CD4-positive, alpha-beta T cell treated with Interleukin-4 for 1 hour (primary cell): ENCODE measurements at regions not wholly inside any gene's neighbourhood (a gene's known extent, or its start where the extent isn't known, plus 50 kb on each side); places are given as distances from the start of the nearest gene placed in this dataset.

Source experiments
- DNase-seq, 2 donors: peaks; one replicate each; pipeline ENCODE4 v3.0.0-alpha.2; 2020 to 2022

DNA sequence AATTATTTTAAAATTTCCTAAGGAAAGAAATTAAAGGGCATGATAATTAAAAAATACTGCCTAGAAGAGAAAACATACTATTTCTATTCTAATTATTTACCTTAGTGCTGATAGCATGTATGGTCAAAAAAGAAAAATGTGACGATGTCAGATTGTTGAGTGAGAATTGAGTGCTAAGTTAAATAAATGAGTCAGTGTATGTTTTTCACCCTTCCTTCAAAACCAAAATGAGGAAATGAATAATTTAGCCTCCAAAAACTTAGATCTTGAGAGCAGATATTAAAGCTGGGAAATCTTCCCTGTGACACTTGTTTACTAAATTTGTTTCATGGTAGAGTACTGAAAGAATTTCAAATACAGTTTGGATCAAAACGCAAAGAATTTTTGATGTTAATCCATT, 58.6 kb upstream of the NYAP2 start:
- no peak for DNase-seq

- no peak for DNase-seq
Observed at GRCh38 chr2:225337183-225337582, 62.3 kb upstream of the NYAP2 start.

DNA sequence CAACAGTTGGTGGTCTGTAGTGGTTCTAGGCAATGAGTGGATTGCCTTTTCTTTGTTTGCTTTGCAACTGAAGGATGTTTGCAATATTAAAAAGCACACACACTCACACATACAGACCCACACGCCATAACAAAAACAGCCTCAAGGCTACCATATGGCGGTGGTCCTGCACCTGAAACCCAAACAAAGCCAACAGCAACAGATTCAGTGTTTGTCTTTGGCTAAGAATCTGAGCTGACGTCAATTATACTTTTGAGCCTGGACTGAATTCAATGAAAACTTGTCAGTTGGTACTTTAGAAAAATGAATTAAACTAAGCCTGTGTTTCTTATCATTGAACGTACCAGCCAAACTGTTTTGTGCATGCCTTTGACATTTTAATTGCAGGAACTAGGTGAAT, 65.0 kb upstream of the NYAP2 start:
- DNase-seq: no peak

GRCh38 chr2:225328192-225328591, 71.3 kb upstream of the NYAP2 start:
- no peak for DNase-seq

- no peak for DNase-seq
Observed at GRCh38 chr2:225326969-225327368, 72.5 kb upstream of the NYAP2 start.

GRCh38 chr2:225319872-225320271, 79.6 kb upstream of the NYAP2 start:
- DNase-seq: no peak

DNA sequence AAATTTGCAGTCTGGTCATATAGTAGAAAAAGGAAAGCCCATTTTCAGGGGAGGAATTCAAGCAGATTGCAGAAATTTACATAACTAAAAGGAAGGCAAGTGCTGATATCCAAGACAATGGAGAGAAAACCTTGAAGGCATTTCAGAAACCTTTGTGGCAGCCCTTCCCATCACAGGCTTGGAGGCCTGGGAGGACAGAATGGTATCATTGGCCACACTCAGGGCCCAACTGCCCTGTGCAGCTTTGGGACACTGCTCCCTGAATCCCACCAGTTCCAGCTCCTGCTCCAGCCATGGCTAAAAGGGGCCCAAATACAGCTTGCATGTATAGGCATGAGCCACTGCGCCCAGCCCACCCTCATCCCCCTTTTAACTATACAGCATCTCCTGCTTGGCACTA, 81.1 kb upstream of the NYAP2 start:
- DNase-seq: no peak

DNA sequence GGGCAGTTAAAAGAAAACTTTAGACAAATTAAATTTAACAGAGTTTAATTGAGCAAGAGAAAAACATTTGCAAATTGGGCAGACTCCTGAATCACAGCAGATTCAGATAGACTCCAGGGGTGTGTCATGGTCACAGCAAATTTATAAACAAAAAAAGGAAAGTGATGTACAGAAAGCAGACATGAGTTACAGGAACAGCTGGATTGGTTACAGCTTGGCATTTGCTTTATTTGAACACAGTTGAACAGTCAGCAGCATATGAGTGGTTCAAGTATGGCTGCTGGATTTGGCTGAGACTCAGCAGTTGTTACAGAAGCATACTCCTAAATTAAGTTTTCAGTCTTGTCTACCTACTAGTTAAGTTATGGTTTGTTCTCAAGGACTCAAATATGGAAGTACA, 82.3 kb upstream of the NYAP2 start:
- no peak for DNase-seq

DNA sequence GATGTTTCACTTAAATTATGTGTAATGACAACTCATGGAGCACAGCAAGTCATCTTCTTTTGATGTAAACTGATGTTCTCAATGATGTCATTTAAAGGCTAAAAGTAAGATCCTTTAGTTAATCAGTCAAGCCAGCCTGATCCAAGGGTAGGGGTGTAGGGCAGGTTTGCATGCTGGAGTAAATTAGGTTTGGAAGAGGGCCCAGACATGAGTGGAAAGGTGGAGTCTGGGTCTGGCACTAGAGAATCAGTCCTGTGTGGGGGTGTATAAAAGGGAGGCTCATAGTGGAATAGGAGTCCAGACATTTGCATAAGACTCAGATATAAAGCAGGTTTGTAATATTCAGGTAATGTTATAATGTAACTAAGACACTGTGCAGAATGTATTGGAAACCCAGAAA, 88.8 kb upstream of the NYAP2 start:
- DNase-seq: no peak

- DNase-seq: no peak
Observed at GRCh38 chr2:225309516-225309915, 90.0 kb upstream of the NYAP2 start.

GRCh38 chr2:225296951-225297350, 102.6 kb upstream of the NYAP2 start:
- no peak for DNase-seq

- DNase-seq: no peak
Observed at GRCh38 chr2:225295102-225295501, 104.4 kb upstream of the NYAP2 start.

DNA sequence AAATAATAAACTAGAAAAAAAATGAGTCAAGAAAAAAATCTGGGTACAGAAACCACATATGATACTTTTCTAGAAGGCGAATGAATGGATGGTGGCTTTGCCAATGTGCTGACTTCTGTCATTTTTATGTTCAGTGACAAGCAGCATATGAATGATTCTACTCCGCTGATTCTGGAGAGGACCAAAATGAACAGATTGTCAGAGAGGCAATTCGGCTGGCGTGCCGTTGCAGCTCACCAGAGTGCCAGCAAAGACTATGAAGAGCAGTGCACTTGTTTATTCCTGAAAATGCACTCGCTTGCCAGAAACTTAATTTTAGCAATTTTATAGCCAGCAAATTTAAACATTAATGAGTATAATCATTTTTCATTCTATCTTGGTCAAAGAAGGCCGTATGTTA, 105.9 kb upstream of the NYAP2 start:
- DNase-seq: no peak

DNA sequence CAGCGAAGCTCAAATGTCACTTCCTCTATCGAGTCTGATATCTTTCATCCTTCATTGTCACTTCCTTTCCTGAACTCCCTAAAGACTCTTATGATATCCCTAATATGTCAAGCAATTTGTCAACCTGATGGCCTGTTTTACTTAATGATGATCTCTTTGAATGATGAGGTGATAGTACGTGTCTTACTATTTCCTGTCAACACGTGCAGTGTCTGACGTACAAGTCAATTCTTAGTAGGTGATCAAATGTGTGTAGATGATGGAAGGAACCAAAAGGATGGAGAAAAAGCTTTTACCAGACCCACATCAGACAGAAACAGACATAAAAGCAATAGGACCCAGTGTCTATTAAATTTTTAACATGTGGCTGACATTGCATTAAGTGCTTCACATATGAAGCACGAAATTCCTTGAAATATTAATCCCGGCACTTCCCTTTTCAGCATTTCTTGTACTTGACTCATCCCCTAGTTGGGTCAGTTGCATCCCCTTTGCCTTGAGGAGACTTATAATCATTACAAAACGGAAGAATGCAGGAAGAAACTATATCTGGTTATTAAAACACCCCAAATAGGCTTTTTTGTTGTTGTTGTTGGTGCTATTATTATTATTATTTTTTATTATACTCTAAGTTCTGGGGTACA, 108.6 kb upstream of the NYAP2 start:
- DNase-seq: no peak

DNA sequence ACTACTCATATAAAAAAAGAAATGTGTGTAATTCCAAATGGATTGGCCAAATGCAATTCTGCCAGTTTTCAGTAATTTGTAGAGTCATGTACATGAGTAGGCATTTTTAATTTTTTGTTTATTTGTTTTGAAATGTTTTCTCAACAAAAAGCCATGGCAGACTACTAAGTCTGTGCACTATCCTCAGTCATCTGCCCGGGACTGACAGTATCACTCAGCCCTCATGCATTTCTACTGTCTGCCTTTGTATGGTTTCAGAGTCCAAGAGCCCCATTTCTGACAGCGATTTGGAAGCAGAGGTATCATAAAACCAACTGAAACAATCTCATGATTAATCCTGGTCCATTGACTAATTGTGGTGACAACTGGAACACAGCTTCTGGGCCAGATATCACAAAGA, 109.9 kb upstream of the NYAP2 start:
- DNase-seq: no peak

- DNase-seq: no peak
Observed at GRCh38 chr2:225288986-225289385, 110.5 kb upstream of the NYAP2 start.

- DNase-seq: peak in 1 of 2 donors; percentile 34
Observed at GRCh38 chr2:225282858-225283710, 116.4 kb upstream of the NYAP2 start.

GRCh38 chr2:225276207-225276606, 123.3 kb upstream of the NYAP2 start:
- DNase-seq: no peak

- DNase-seq: no peak
Observed at GRCh38 chr2:225275443-225275842, 124.1 kb upstream of the NYAP2 start.

DNA sequence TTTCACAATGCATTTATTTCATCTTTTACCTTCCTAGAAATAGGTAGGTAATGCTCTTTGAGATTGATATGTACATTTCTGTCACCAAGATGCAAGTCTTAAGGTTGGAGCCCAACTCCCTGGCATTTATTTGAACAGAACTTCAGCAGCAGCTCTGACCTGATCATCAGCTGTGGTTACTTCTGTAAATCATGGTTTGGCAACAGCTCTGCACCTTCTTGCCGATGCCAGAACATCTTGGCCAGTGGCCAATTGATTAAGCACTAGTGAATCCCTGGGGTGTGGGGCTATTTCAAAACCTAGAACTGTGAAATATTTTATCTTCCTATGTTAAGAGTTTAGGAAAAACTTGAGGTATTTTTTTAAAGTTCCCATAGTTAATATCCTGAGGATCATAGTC, 124.8 kb upstream of the NYAP2 start:
- DNase-seq: no peak

DNA sequence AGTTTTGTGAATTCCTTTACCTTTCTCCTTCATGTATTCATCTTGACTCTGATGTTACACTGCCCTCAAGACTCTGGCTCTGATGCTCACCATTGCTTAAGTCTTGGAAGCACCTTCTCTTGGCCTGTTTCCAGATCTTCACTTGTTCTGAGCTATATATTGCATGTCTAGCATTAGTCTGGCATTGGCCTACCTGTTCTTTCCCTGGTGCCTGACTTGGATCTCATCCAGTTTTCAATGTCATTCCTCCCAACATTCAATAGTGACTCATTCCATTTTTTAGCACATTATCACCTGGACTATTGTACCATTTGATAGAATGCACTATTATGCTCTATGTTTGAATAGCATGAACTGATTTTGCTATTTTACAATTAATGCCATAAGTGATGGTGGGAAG, 127.3 kb upstream of the NYAP2 start:
- no peak for DNase-seq

GRCh38 chr2:225270861-225271260, 128.6 kb upstream of the NYAP2 start:
- peak; percentile 22 to 58 for DNase-seq

- no peak for DNase-seq
Observed at GRCh38 chr2:225270053-225270452, 129.5 kb upstream of the NYAP2 start.

- no peak for DNase-seq
Observed at GRCh38 chr2:225254363-225254762, 145.1 kb upstream of the NYAP2 start.

DNA sequence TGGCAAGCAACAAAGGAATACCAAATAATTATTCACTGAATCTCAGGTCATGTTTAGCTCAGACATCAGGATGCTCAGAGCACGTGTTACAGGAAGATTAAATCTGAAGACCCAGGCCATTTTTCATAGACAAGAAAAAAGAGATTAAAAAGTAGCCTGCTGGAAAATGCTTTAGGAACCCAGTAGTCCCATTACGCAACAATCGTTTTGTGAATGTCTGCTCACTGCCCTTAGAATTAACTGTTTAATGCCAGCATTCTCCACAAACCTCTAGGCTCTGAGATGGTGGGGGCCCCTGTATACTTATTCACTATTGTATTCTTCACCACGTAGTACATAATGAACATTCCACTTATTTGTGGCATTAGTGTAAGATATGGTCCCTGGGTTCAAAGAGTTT, 154.6 kb upstream of the NYAP2 start:
- DNase-seq: no peak
